ENCODE measurements at regions not wholly inside any gene's neighbourhood (a gene's known extent, or its start where the extent isn't known, plus 50 kb on each side); places are given as distances from the start of the nearest gene placed in this dataset.

DNA sequence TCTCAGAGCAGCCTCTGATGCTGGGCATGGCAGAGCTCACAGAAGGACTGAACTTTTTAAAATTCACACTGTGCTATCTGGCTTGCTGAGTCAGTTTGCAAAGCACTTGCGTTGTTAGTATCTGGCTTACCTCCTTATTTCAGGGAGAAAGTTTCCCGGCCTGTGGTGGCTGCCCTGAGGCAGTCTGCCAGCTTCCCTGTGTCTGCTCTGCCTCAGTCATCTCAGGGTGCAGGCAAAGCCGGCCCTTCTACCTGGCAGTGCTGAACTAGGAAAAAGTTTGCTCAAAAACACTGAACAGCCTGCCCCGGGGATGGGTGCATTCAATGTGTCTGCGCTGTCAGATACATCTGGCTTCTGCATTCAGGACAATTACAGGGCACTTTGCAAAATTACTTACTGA, 90.2 kb upstream of the UXS1 start:
- TF ChIP-seq, protein P1, sequence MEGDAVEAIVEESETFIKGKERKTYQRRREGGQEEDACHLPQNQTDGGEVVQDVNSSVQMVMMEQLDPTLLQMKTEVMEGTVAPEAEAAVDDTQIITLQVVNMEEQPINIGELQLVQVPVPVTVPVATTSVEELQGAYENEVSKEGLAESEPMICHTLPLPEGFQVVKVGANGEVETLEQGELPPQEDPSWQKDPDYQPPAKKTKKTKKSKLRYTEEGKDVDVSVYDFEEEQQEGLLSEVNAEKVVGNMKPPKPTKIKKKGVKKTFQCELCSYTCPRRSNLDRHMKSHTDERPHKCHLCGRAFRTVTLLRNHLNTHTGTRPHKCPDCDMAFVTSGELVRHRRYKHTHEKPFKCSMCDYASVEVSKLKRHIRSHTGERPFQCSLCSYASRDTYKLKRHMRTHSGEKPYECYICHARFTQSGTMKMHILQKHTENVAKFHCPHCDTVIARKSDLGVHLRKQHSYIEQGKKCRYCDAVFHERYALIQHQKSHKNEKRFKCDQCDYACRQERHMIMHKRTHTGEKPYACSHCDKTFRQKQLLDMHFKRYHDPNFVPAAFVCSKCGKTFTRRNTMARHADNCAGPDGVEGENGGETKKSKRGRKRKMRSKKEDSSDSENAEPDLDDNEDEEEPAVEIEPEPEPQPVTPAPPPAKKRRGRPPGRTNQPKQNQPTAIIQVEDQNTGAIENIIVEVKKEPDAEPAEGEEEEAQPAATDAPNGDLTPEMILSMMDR (conservative IDR thresholded peaks at IDR 0.05 in 1 of 2, IDR thresholded peaks at IDR 0.05 in 1 of 2; ENCODE audit: extremely low read depth in 1 of 2, insufficient read depth in 1 of 2, low read depth in 1 of 2, low read length in 2 of 2): no peak
- no peak for TF ChIP-seq EZH2 (IDR thresholded peaks at IDR 0.05; ENCODE audit: borderline replicate concordance, low read length)

All from mammary epithelial cell (primary cell).